ENCODE measurements at regions not wholly inside any gene's neighbourhood (a gene's known extent, or its start where the extent isn't known, plus 50 kb on each side); places are given as distances from the start of the nearest gene placed in this dataset.
"Not testable (repeated sequence)": the region's sequence is repeated elsewhere in the genome, so short reads cannot be mapped to it uniquely, and the experiment has no call there.

- not testable (repeated sequence) for TF ChIP-seq CTCF (IDR thresholded peaks at IDR 0.05; ENCODE audit: insufficient read depth, low read length, poor library complexity, severe bottlenecking); EZH2phosphoT487 (conservative IDR thresholded peaks at IDR 0.05; ENCODE audit: low read length)
Observed at GRCh38 chr14:89506891-89507452, 89.9 kb upstream of the FOXN3 start.

Measured in SU-DHL-6 (cell line).